A172 (cell line): ENCODE measurements at regions not wholly inside any gene's neighbourhood (a gene's known extent, or its start where the extent isn't known, plus 50 kb on each side); places are given as distances from the start of the nearest gene placed in this dataset.
"Not testable (repeated sequence)": the region's sequence is repeated elsewhere in the genome, so short reads cannot be mapped to it uniquely, and the experiment has no call there.

Experiments used
- DNase-seq: peaks from one replicate; pipeline ENCODE4 v3.0.0-alpha.2; 2015; ENCODE audit warnings: low spot score

DNA sequence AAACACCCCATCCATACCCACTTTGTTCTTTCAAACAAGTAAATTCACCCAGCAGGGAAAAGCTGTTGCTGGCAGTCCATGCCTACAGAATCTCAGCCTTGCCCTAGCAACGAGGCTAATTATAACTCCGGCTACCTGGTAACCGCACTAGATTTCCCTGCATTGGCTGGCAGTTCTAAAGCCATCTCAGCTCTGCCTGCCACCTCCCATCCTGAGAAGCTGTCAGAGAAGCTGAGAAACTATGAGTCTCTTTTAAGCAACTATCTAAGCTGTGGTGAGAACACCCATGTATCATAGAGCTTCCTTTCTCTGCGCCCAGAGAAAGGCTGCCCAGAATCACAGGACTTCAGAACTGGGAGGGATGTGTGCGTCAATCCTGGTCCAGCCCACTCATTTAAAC is 126.5 kb upstream of the NBPF9 start:
- DNase-seq: not testable (repeated sequence)

GRCh38 chr1:149234926-149235914 is 131.9 kb upstream of the NBPF9 start:
- DNase-seq: not testable (repeated sequence)

GRCh38 chr1:149237515-149237914 is 134.2 kb upstream of the NBPF9 start:
- DNase-seq: not testable (repeated sequence)

- not testable (repeated sequence) for DNase-seq
These were observed 136.7 kb upstream of the NBPF9 start for GRCh38 chr1:149239897-149240508.

DNA sequence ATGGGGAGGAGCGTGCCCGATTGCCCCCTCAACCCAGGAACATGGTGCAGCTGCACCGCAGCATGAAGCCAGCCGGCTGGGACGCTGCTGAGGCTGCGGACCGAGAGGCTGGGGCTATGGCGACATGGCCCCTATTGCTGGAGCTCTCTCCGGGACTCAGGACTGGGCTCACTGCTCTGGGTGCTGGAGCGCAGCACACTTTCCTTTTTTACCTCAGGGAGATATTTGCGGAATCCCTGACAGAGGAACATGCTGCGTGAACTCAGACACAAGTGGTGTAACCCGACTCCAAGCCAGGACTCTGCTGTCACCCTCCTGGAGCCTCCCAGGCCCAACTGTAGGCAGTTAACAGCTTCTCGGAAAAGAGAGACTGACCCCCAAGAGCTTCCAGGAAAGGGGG is 137.2 kb upstream of the NBPF9 start:
- DNase-seq: not testable (repeated sequence)

GRCh38 chr1:149241272-149241671 is 137.9 kb upstream of the NBPF9 start:
- not testable (repeated sequence) for DNase-seq

GRCh38 chr1:149243572-149243971 is 140.2 kb upstream of the NBPF9 start:
- DNase-seq: not testable (repeated sequence)

GRCh38 chr1:149244621-149245020 is 141.3 kb upstream of the NBPF9 start:
- DNase-seq: not testable (repeated sequence)

GRCh38 chr1:149246212-149246611 is 142.9 kb upstream of the NBPF9 start:
- not testable (repeated sequence) for DNase-seq

DNA sequence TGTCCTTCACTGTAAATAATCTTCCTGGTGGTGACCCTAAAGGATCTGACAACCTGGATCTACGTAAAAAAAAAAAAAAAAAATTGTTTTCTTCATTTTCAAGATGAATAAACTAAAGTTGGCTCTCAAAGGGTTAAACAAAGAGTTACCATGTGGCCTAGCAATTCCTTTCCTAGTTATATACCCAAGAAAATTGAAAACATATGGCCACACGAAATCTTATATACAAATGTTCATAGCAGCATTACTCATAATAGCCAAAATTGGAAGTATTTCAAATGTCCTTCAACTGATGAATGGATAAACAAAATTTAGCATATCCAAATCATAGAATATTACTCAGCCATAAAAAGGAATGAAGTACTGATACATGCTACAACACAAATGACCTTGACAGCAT is 145.3 kb upstream of the NBPF9 start:
- DNase-seq: not testable (repeated sequence)

- not testable (repeated sequence) for DNase-seq
These were observed 146.6 kb upstream of the NBPF9 start for GRCh38 chr1:149249850-149250467.

- DNase-seq: not testable (repeated sequence)
These were observed 151.8 kb upstream of the NBPF9 start for GRCh38 chr1:149254894-149255847.

DNA sequence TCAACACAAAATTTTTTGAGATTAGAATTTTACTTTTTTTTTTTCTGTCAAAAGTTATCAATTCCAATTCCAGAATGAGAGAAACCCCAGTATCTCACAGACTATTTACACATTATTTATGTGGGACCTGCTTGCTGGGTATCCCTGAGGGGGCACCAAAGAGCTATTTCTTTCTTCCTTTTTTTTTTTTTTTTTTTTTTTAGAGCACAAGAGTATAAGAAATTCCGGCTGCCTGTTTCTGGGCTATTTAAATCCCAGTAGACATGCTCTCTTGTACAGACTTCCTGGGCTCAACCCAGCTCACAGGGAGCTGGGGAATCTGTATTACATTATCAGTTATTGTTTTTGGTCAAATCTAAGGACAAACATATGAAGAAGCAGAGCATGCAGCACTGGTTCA is 156.9 kb upstream of the NBPF9 start:
- not testable (repeated sequence) for DNase-seq

DNA sequence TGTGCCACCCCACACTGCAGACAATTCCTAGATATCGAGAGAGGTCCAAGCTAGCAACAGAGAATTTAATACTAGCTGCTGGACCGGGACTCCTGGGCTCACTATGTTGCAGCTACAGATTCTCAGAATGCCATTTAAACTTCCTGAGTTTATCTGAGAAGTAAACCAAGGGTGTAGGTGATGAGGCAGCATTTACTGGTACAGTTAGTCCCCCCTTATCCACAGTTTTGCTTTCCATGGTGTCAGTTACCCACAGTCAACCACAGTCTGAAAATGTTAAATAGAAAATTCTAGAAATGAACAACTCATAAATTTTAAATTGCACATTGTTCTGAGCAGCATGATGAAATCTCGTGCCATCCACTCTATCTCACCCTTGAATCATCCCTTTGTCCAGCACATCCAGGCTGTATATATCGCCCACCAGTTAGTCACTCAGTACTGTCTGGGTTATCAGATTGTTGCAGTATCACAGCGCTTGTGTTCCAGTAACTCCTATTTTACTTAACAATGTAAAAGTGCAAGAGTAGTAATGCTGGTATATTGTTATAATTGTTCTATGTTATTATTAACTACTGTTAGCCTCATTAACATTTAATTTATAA is 157.5 kb upstream of the NBPF9 start:
- not testable (repeated sequence) for DNase-seq

DNA sequence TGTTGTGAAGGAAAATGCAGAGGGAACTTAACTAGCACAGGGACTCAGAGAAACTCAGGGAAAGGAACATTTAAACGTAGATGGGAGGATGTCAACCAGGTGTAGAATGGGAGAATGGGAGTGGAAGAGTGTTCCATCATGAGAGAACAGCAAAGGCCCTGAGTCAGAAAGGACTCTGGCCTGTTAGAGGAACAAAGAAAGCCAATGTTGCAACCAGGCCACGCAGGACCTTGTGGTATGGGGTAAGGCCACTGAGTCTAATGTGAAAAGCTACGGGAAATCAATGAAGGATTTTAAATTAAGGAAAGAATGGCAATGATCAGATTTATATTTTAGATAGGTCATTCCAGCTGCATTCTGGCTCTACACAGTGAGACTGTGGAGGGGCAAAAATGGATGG is 163.9 kb upstream of the NBPF9 start:
- DNase-seq: not testable (repeated sequence)

GRCh38 chr1:149269001-149269702 is 165.8 kb upstream of the NBPF9 start:
- not testable (repeated sequence) for DNase-seq

DNA sequence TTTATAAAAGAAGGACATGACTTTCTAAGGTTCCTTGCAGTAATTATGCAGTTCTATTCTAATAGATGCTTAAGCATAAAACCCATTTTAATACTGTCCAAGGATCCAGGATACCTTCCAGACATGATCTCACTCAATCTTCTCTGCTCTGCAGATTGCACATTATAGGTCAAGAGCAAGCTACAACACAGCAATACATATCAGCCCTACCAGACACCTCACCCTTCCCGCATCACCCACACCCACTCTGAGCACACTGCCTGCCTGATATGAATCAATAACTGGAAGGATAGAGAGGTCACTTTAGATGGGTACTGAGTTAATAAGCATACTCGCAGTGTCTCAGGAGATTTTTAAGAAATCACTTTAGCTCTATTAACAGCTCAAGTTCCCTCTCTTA is 166.5 kb upstream of the NBPF9 start:
- DNase-seq: not testable (repeated sequence)

- not testable (repeated sequence) for DNase-seq
These were observed 171.1 kb upstream of the NBPF9 start for GRCh38 chr1:149274493-149274892.

GRCh38 chr1:149275802-149276201 is 172.5 kb upstream of the NBPF9 start:
- DNase-seq: not testable (repeated sequence)

DNA sequence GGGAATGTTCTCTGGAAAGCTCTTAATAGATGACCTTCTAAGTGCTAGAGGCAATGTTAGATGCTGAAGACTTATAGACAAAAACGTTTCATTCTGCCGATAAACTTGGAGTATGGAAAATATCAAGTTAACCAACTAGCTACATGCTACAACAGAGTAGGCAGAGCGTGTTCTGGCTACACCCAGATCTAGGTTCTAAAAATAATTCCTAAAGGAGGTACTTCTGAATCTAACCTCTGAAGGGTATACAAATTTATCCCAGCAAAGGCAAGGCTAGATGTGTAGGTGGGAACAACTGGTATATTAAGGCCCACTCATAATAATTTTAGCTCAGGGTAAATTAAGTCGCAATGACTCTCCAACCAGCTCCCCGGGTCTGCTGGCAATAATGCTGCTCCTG is 173.1 kb upstream of the NBPF9 start:
- DNase-seq: not testable (repeated sequence)
